H9 (cell line): ENCODE measurements at regions not wholly inside any gene's neighbourhood (a gene's known extent, or its start where the extent isn't known, plus 50 kb on each side); places are given as distances from the start of the nearest gene placed in this dataset.

Experiments used
- DNase-seq: peaks from one replicate; pipeline ENCODE4 v3.0.0-alpha.2; 2017
- H2AFZ ChIP-seq: one replicate; pipeline ENCODE4 v1.6.1; 2013; ENCODE audit warnings: mild to moderate bottlenecking, low read length, control low read depth, moderate library complexity
- H2AK5ac ChIP-seq: 2 replicates; pipeline ENCODE4 v1.6.1; 2013; ENCODE audit warnings: low read length, control low read depth, mixed read lengths; ENCODE audit not compliant: insufficient read length
- H2BK120ac ChIP-seq: one replicate; pipeline ENCODE4 v1.6.1; 2013; ENCODE audit warnings: low read depth, mild to moderate bottlenecking, low read length, control low read depth, inconsistent platforms; ENCODE audit not compliant: poor library complexity, severe bottlenecking
- H2BK12ac ChIP-seq: 2 replicates; pipeline ENCODE4 v1.6.1; 2013; ENCODE audit warnings: low read length, control low read depth, mixed read lengths, low read depth; ENCODE audit not compliant: insufficient read length
- H2BK15ac ChIP-seq: 2 replicates; pipeline ENCODE4 v1.6.1; 2013; ENCODE audit warnings: low read depth, low read length, control low read depth
- H2BK20ac ChIP-seq: one replicate; pipeline ENCODE4 v1.6.1; 2013; ENCODE audit warnings: low read depth, mild to moderate bottlenecking, low read length, control low read depth, inconsistent platforms; ENCODE audit not compliant: poor library complexity, severe bottlenecking
- H2BK5ac ChIP-seq: 2 replicates; pipeline ENCODE4 v1.6.1; 2013; ENCODE audit warnings: low read length, control low read depth, mixed read lengths; ENCODE audit not compliant: insufficient read length
- H3K14ac ChIP-seq: 2 replicates; pipeline ENCODE4 v1.6.1; 2013; ENCODE audit warnings: low read length, control low read depth; ENCODE audit not compliant: insufficient read depth
- H3K18ac ChIP-seq: 2 replicates; pipeline ENCODE4 v1.6.1; 2013; ENCODE audit warnings: low read depth, mild to moderate bottlenecking, mixed read lengths, low read length, control low read depth; ENCODE audit not compliant: insufficient read length
- H3K23ac ChIP-seq: 2 replicates; pipeline ENCODE4 v1.6.1; 2013; ENCODE audit warnings: low read length, control low read depth, mixed read lengths, low read depth; ENCODE audit not compliant: insufficient read length
- H3K23me2 ChIP-seq: 2 replicates; pipeline ENCODE4 v1.6.1; 2013; ENCODE audit warnings: low read depth, mild to moderate bottlenecking, mixed read lengths, low read length, control low read depth; ENCODE audit not compliant: insufficient read length, poor library complexity, severe bottlenecking
- H3K27ac ChIP-seq: 2 replicates; pipeline ENCODE4 v1.5.1; 2013; ENCODE audit warnings: low read length, control low read depth, mixed read lengths, low read depth; ENCODE audit not compliant: insufficient read length
- H3K27me3 ChIP-seq: 2 replicates; pipeline ENCODE4 v1.6.1; 2013; ENCODE audit warnings: low read length, control low read depth, inconsistent platforms; ENCODE audit not compliant: insufficient read depth
- H3K4ac ChIP-seq: 2 replicates; pipeline ENCODE4 v1.6.1; 2013; ENCODE audit warnings: low read depth, mild to moderate bottlenecking, control low read depth, inconsistent platforms, low read length, moderate library complexity
- H3K4me1 ChIP-seq: 2 replicates; pipeline ENCODE4 v1.6.1; 2013; ENCODE audit warnings: low read length, control low read depth, inconsistent platforms; ENCODE audit not compliant: insufficient read depth
- H3K4me2 ChIP-seq: 2 replicates; pipeline ENCODE4 v1.6.1; 2013; ENCODE audit warnings: low read length, control low read depth, mixed read lengths; ENCODE audit not compliant: insufficient read length, insufficient read depth
- H3K56ac ChIP-seq: 2 replicates; pipeline ENCODE4 v1.6.1; 2013; ENCODE audit warnings: low read depth, mild to moderate bottlenecking, mixed read lengths, low read length, control low read depth; ENCODE audit not compliant: insufficient read length
- H3K79me1 ChIP-seq: 2 replicates; pipeline ENCODE4 v1.6.1; 2013; ENCODE audit warnings: low read depth, mild to moderate bottlenecking, moderate library complexity, low read length, control low read depth, inconsistent platforms; ENCODE audit not compliant: insufficient read depth, poor library complexity, severe bottlenecking
- H3K79me2 ChIP-seq: 2 replicates; pipeline ENCODE4 v1.6.1; 2013; ENCODE audit warnings: low read length, control low read depth, inconsistent platforms; ENCODE audit not compliant: insufficient read depth
- H3K9ac ChIP-seq: 2 replicates; pipeline ENCODE4 v1.6.1; 2013; ENCODE audit warnings: low read length, control low read depth, mixed read lengths; ENCODE audit not compliant: insufficient read length; ENCODE audit errors: extremely low read depth
- H3K9me3 ChIP-seq: one replicate; pipeline ENCODE4 v1.6.1; 2013; ENCODE audit warnings: low read depth, low read length, inconsistent platforms; ENCODE audit not compliant: control insufficient read depth
- H3T11ph ChIP-seq: one replicate; pipeline ENCODE4 v1.6.1; 2013; ENCODE audit warnings: mild to moderate bottlenecking, low read length, control low read depth, inconsistent platforms
- H4K20me1 ChIP-seq: one replicate; pipeline ENCODE4 v1.6.1; 2013; ENCODE audit not compliant: control insufficient read depth, insufficient read length, insufficient read depth
- H4K5ac ChIP-seq: 2 replicates; pipeline ENCODE4 v1.6.1; 2013; ENCODE audit warnings: low read depth, mild to moderate bottlenecking, mixed read lengths, low read length, control low read depth; ENCODE audit not compliant: insufficient read length
- H4K8ac ChIP-seq: replicated peaks from 2 replicates; pipeline ENCODE4 v1.6.1; 2013; ENCODE audit warnings: low read length, control low read depth, mixed read lengths, low read depth; ENCODE audit not compliant: insufficient read length
- H4K91ac ChIP-seq: 2 replicates; pipeline ENCODE4 v1.6.1; 2013; ENCODE audit warnings: low read depth, mild to moderate bottlenecking, moderate library complexity, mixed read lengths, low read length, control low read depth; ENCODE audit not compliant: insufficient read length
- H3K27ac Mint-ChIP-seq, 3 experiments: 2 replicates in 2 of 3; 3 replicates in 1 of 3; pipeline ENCODE4 v1.8.0; 2020 to 2021; ENCODE audit warnings: mixed read lengths in 3 of 3, mild to moderate bottlenecking in 1 of 3, moderate library complexity in 1 of 3
- H3K27me3 Mint-ChIP-seq: 2 replicates; pipeline ENCODE4 v1.8.0; 2021; ENCODE audit warnings: low read depth, mild to moderate bottlenecking, moderate library complexity, mixed read lengths
- H3K36me3 Mint-ChIP-seq, 3 experiments: 2 replicates in 2 of 3; 3 replicates in 1 of 3; pipeline ENCODE4 v1.8.0; 2020 to 2021; ENCODE audit warnings: low read depth in 3 of 3, mixed read lengths in 3 of 3; ENCODE audit not compliant: insufficient read depth in 1 of 3
- H3K4me1 Mint-ChIP-seq, 2 experiments: 2 replicates each; pipeline ENCODE4 v1.8.0; 2020; ENCODE audit warnings: mixed read lengths in 2 of 2
- H3K4me3 Mint-ChIP-seq, 2 experiments: 2 replicates in 1 of 2; 3 replicates in 1 of 2; pipeline ENCODE4 v1.8.0; 2020 to 2021; ENCODE audit warnings: mild to moderate bottlenecking in 2 of 2, mixed read lengths in 2 of 2, moderate library complexity in 1 of 2
- H3K9me3 Mint-ChIP-seq, 2 experiments: 2 replicates in 1 of 2; 3 replicates in 1 of 2; pipeline ENCODE4 v1.8.0; 2020; ENCODE audit warnings: mild to moderate bottlenecking in 2 of 2, mixed read lengths in 2 of 2, moderate library complexity in 1 of 2
- WGBS: extraction: QIAGEN DNeasy Blood & Tissue Kit; methylation state at CpG from one replicate; pipeline ENCODE4 v1.1.7; 2013; ENCODE audit warnings: missing lambda C conversion rate, low lambda C conversion rate, mixed read lengths; ENCODE audit not compliant: insufficient read length; ENCODE audit errors: extremely low coverage; 5-methylcytosine and 5-hydroxymethylcytosine counted together
- TF ChIP-seq, protein P1 (sequence below): fragments of 200-600 bp; sonication (generic); conservative IDR thresholded peaks from 3 replicates; pipeline ENCODE4 v1.8.0; 2021; ENCODE audit warnings: antibody characterized with exemption, mild to moderate bottlenecking

DNA sequence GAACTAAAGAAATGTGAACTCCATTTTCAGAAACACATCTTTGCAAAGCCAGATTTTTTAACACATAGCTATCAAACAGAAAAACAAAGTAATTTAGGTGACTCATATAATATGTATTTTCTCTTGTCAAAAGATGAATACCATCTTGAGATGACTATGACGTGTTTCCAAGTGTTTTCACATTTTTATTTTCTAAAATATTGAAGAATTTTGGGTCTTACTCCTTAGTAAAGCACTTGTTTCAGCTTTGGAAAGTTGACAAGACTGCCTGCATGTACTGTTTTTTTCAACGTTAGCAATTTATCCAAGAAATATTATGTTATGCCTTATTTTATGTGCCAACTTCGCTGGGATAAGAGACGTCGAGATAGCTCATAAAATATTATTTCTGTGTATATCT lies 733.9 kb upstream of the EPHA5 start:
- Histone ChIP-seq H3K9ac (no peak overlapping the region), H3K79me2 (no peaks in the 10 kb centered on the region), H3K27ac (no peak overlapping the region), H2BK20ac (no peak overlapping the region), H3K23ac (no peak overlapping the region), H4K20me1 (no peaks in the 10 kb centered on the region), H3K27me3 (no peaks in the 10 kb centered on the region), H3K18ac (no peak overlapping the region), H2AK5ac (no peak overlapping the region), H2BK5ac (no peak overlapping the region), H2BK120ac (no peak overlapping the region), H4K5ac (no peak overlapping the region), H3K79me1 (no peaks in the 10 kb centered on the region), H3K9me3 (no peaks in the 10 kb centered on the region), H2BK12ac (no peak overlapping the region), H3K14ac (no peak overlapping the region), H3K4me1 (no peaks in the 10 kb centered on the region), H2BK15ac (no peak overlapping the region), H3K4ac (no peak overlapping the region), H3K4me2 (no peak overlapping the region), H3K56ac (no peak overlapping the region), H2AFZ (no peak overlapping the region), H4K91ac (no peak overlapping the region), H4K8ac (no peak overlapping the region), H3K23me2 (no peaks in the 10 kb centered on the region), H3T11ph (no peak overlapping the region)
- TF ChIP-seq, protein P1, sequence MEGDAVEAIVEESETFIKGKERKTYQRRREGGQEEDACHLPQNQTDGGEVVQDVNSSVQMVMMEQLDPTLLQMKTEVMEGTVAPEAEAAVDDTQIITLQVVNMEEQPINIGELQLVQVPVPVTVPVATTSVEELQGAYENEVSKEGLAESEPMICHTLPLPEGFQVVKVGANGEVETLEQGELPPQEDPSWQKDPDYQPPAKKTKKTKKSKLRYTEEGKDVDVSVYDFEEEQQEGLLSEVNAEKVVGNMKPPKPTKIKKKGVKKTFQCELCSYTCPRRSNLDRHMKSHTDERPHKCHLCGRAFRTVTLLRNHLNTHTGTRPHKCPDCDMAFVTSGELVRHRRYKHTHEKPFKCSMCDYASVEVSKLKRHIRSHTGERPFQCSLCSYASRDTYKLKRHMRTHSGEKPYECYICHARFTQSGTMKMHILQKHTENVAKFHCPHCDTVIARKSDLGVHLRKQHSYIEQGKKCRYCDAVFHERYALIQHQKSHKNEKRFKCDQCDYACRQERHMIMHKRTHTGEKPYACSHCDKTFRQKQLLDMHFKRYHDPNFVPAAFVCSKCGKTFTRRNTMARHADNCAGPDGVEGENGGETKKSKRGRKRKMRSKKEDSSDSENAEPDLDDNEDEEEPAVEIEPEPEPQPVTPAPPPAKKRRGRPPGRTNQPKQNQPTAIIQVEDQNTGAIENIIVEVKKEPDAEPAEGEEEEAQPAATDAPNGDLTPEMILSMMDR = no peak
- no peak overlapping the region for H3K27ac Mint-ChIP-seq
- no peak overlapping the region for H3K4me3 Mint-ChIP-seq
- H3K27me3 Mint-ChIP-seq = no peaks in the 10 kb centered on the region
- no peaks in the 10 kb centered on the region; a peak in 2 of 5 replicates for H3K9me3 Mint-ChIP-seq
- no CpG with 5 or more reads among the region's 5 CpGs for WGBS
- DNase-seq = no peak
- no peaks in the 10 kb centered on the region for H3K36me3 Mint-ChIP-seq
- no peaks in the 10 kb centered on the region for H3K4me1 Mint-ChIP-seq
